ENCODE measurements at regions not wholly inside any gene's neighbourhood (a gene's known extent, or its start where the extent isn't known, plus 50 kb on each side); places are given as distances from the start of the nearest gene placed in this dataset.

DNA sequence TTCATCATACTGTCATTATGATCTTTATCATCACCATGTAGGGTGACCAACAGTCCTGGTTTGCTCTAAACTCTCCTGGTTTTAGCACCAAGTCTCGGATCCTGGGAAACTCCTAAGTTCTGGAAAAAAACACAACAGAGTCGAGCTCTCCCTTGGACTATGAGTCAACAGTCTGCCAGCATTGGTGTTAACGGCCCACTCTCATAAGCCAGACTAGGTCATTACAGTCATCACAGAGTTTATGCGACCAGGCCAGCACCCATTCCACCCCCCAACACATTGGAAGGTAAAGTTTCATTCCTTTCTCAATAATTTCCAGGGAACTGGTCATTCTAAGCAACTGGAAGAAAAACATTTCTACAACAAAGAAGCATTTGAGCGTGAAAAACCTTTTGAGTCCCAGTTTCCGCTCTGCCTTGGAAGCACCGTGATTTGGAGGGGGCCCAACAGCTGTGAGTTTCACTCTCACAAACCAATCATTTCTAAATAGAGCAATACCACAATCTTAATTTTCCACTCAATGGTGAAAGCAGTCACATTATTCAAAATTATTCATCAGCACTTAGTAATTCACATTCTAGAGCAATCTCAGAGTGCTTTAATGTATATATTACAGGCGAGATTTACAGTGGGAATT, 445.0 kb downstream of the CDH26 start:
- peaks cover 2% of the 10 kb centered on the region for H3K27me3 Mint-ChIP-seq
- no peak for DNase-seq
- no peak overlapping the region for H3K27ac Mint-ChIP-seq
- H3K4me1 Mint-ChIP-seq, result peaks cover 7% of the 10 kb centered on the region
- peaks cover 8% of the 10 kb centered on the region for H3K9me3 Mint-ChIP-seq
- no peaks in the 10 kb centered on the region for H3K36me3 Mint-ChIP-seq (ENCODE audit: low read depth)
- ChIA-PET POLR2A (no interaction called here), CTCF (no interaction called here)
- no peak overlapping the region for H3K4me3 Mint-ChIP-seq

GRCh38 chr20:60407011-60407771, 449.0 kb downstream of the CDH26 start:
- Mint-ChIP-seq H3K9me3 (no peaks in the 10 kb centered on the region), H3K36me3 (ENCODE audit: low read depth) (no peaks in the 10 kb centered on the region), H3K4me1 (peaks cover 7% of the 10 kb centered on the region), H3K27ac (no peak overlapping the region), H3K4me3 (no peak overlapping the region), H3K27me3 (no peaks in the 10 kb centered on the region)
- no peak for DNase-seq
- POLR2A ChIA-PET, result no interaction called here
- CTCF ChIA-PET, result interaction anchor here (0.7 kb wide), 1 partner anchor 422 kb away, joined by 3 read pairs; no protein-coding TSS in a partner anchor

DNA sequence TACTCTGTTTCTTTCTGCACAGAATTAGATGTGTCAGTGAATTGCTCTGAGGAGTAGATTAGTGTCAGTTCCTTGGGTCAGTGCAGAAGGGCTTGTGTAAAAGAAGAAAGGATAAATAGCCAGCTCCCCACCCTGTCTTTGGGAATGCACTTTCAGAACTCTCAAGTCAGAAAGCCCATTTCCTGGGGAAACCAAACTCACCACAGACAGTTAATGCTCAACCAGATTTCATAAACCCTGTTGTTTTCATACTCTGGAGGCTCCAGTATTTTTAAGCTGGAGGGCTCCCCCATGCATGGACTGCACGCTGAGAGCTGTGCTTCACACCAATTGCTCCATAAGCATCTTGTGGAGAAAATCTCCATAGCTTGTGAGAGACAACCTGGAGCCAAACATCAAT, 449.7 kb downstream of the CDH26 start:
- no peaks in the 10 kb centered on the region for H3K27me3 Mint-ChIP-seq
- CTCF ChIA-PET, result no interaction called here
- no peaks in the 10 kb centered on the region for H3K9me3 Mint-ChIP-seq
- no peaks in the 10 kb centered on the region for H3K36me3 Mint-ChIP-seq (ENCODE audit: low read depth)
- POLR2A ChIA-PET, result no interaction called here
- no peak for DNase-seq
- H3K27ac Mint-ChIP-seq, result no peak overlapping the region
- H3K4me3 Mint-ChIP-seq, result no peak overlapping the region
- peaks cover 7% of the 10 kb centered on the region for H3K4me1 Mint-ChIP-seq

GRCh38 chr20:60408435-60408834, 450.2 kb downstream of the CDH26 start:
- H3K4me3 Mint-ChIP-seq, result no peak overlapping the region
- no peaks in the 10 kb centered on the region for H3K27me3 Mint-ChIP-seq
- ChIA-PET CTCF (no interaction called here), POLR2A (no interaction called here)
- no peaks in the 10 kb centered on the region for H3K9me3 Mint-ChIP-seq
- DNase-seq, result no peak
- H3K27ac Mint-ChIP-seq, result no peak overlapping the region
- no peaks in the 10 kb centered on the region for H3K36me3 Mint-ChIP-seq (ENCODE audit: low read depth)
- peaks cover 7% of the 10 kb centered on the region for H3K4me1 Mint-ChIP-seq

DNA sequence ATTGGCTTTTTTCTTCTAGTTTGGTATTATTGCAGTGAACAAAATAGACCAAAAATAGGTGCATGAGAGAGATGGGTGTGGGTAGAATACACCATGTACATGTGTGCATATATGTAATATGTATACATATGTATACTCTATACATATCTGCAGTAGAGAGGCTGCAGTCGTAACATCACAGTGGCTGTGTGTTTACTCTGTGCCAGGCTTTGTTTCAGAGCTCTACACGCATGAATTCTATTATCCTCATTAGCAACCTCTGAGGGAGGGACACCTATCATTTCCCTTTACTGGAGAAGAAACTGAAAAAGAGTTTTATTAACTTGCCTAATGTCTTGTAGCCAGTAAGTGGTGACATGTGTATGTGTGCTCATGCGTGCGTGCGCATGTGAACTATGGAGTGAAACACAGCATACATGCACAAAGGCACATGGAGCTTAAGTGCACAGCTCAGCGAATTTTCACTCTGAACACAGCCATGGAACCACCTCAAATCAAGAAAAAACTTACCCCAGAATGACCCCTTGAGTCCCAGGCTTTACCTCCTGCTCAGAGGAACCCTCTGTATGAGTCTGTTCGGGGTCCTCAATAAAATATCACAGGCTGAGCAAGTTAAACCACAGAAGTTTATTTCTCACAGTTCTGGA, 452.5 kb downstream of the CDH26 start:
- peaks cover 7% of the 10 kb centered on the region for H3K4me1 Mint-ChIP-seq
- no peak overlapping the region for H3K27ac Mint-ChIP-seq
- H3K36me3 Mint-ChIP-seq (ENCODE audit: low read depth), result no peaks in the 10 kb centered on the region
- no peaks in the 10 kb centered on the region for H3K9me3 Mint-ChIP-seq
- DNase-seq, result no peak
- ChIA-PET CTCF (no interaction called here), POLR2A (no interaction called here)
- H3K27me3 Mint-ChIP-seq, result peaks cover 2% of the 10 kb centered on the region
- H3K4me3 Mint-ChIP-seq, result no peak overlapping the region

DNA sequence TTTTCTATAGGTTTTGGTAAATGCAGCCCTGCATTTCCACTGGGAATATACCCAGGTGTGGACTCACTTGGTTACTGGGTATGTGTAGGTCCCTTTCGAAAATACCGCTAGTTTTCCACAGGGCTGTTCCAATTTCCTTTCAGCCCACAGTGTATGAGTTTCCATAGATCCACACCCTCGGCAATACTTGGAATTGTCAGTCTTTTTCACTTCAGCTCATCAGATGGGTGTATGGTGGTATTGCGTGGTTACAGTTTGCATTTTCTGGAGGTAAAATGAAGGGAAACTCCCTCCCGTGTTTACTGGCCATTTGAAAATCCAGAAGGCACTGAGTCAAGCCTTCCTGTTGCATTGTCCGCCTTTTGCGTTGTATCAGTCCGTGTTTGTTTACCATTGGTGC, 453.6 kb downstream of the CDH26 start:
- CTCF ChIA-PET, result no interaction called here
- peaks cover 2% of the 10 kb centered on the region for H3K27me3 Mint-ChIP-seq
- peaks cover 7% of the 10 kb centered on the region for H3K4me1 Mint-ChIP-seq
- H3K9me3 Mint-ChIP-seq, result no peaks in the 10 kb centered on the region
- POLR2A ChIA-PET, result no interaction called here
- H3K27ac Mint-ChIP-seq, result no peak overlapping the region
- H3K4me3 Mint-ChIP-seq, result no peak overlapping the region
- H3K36me3 Mint-ChIP-seq (ENCODE audit: low read depth), result no peaks in the 10 kb centered on the region
- DNase-seq, result no peak

DNA sequence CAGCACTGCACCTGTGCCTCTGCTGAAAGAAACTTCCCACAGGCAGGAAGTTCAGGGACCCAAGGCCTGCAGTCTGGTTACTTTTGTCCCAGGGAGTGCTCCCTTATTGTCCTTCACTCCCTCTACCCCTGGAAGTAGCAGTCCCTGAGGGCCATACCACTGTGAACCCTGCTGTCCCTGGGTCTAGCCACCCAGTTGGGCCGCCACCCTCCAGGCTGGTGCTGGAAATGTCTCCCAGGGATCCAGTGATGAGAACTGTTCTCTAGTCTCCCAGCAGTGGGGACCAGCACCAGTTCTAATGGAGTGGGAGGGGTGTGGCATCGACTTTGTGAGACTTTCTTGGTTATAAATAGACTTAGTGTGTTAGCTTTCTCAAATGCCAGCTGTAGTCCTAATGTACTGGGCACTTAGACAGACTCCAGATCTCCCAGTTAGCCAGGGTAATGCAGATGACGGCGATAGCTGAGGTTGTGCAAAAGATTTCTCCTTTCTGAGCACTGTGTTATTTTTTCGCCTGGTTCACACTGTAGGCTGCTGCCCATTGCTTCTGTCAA, 462.5 kb downstream of the CDH26 start:
- Mint-ChIP-seq H3K9me3 (no peaks in the 10 kb centered on the region), H3K27me3 (no peaks in the 10 kb centered on the region), H3K36me3 (ENCODE audit: low read depth) (no peaks in the 10 kb centered on the region), H3K4me1 (peaks cover 13% of the 10 kb centered on the region), H3K27ac (no peak overlapping the region), H3K4me3 (no peak overlapping the region)
- POLR2A ChIA-PET, result no interaction called here
- no peak for DNase-seq
- CTCF ChIA-PET, result no interaction called here

DNA sequence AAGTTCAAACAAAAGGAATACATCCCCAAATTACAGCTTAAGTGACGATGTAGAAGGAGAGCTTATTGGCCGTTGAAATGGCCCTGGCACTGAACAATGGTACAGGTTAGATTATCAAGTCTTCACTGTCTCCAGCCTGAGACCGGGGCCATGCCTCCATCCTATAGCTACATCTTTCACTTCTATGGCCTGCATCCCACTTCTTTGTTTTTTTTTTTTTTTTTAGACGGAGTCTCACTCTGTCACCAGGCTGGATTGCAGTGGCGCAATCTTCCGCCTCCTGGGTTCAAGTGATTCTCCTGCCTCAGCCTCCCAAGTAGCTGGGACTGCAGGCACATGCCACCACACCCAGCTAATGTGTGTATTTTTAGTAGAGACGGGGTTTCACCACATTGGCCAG, 464.6 kb downstream of the CDH26 start:
- Mint-ChIP-seq H3K9me3 (no peaks in the 10 kb centered on the region), H3K36me3 (ENCODE audit: low read depth) (no peaks in the 10 kb centered on the region), H3K4me1 (peaks cover 3% of the 10 kb centered on the region), H3K27ac (no peak overlapping the region), H3K27me3 (no peaks in the 10 kb centered on the region), H3K4me3 (no peak overlapping the region)
- ChIA-PET CTCF (no interaction called here), POLR2A (no interaction called here)
- DNase-seq, result no peak

GRCh38 chr20:60424267-60424902, 466.2 kb downstream of the CDH26 start:
- POLR2A ChIA-PET, result no interaction called here
- CTCF ChIA-PET, result no interaction called here
- Mint-ChIP-seq H3K9me3 (no peaks in the 10 kb centered on the region), H3K4me3 (no peak overlapping the region), H3K27ac (no peak overlapping the region), H3K36me3 (ENCODE audit: low read depth) (no peaks in the 10 kb centered on the region), H3K27me3 (no peaks in the 10 kb centered on the region), H3K4me1 (no peaks in the 10 kb centered on the region)
- no peak for DNase-seq

DNA sequence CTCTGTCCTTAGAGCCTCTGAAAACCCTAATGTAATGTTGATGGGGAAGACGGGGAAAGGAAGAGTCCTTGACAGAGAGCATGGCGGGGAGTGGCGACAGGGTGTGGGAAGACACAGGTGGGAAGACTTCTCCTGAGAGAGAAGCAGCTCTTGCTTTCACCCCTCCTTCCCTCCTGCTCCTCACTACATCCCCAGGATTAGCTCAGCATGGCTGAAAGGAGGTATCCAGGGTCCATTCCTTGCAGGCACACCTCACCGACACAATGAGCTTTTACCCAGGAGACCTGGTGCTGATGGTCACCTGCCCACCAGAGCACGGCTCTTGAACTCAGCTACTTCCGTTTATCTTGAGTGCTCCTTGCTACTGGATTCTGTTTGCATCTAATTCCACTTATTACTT, 469.3 kb downstream of the CDH26 start:
- H3K36me3 Mint-ChIP-seq (ENCODE audit: low read depth), result no peaks in the 10 kb centered on the region
- no peaks in the 10 kb centered on the region for H3K27me3 Mint-ChIP-seq
- no peaks in the 10 kb centered on the region for H3K4me1 Mint-ChIP-seq
- no peak for DNase-seq
- ChIA-PET CTCF (no interaction called here), POLR2A (no interaction called here)
- no peak overlapping the region for H3K27ac Mint-ChIP-seq
- H3K9me3 Mint-ChIP-seq, result no peaks in the 10 kb centered on the region
- H3K4me3 Mint-ChIP-seq, result no peak overlapping the region

DNA sequence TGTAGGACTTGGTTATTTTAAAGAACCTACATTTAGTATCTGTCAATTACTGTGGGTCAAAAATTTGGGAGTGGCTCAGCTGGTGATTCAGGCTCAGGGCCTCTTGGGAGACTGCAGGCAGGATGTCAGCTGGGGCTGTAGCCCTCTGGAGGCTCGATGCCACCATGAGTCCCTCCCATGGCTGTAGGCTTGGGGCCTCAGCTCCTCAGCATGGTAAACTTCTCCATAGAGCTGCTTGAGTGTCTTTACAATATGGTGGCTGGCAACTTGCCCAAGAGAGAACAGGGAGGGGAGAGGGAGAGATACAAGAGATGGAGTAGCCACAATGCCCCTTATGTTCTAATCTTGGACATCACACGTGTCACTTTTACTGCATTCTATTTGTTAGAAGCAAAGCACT, 470.4 kb downstream of the CDH26 start:
- no peaks in the 10 kb centered on the region for H3K9me3 Mint-ChIP-seq
- no peak overlapping the region for H3K27ac Mint-ChIP-seq
- H3K27me3 Mint-ChIP-seq, result no peaks in the 10 kb centered on the region
- POLR2A ChIA-PET, result no interaction called here
- H3K4me1 Mint-ChIP-seq, result no peaks in the 10 kb centered on the region
- CTCF ChIA-PET, result no interaction called here
- no peak overlapping the region for H3K4me3 Mint-ChIP-seq
- no peak for DNase-seq
- H3K36me3 Mint-ChIP-seq (ENCODE audit: low read depth), result no peaks in the 10 kb centered on the region

DNA sequence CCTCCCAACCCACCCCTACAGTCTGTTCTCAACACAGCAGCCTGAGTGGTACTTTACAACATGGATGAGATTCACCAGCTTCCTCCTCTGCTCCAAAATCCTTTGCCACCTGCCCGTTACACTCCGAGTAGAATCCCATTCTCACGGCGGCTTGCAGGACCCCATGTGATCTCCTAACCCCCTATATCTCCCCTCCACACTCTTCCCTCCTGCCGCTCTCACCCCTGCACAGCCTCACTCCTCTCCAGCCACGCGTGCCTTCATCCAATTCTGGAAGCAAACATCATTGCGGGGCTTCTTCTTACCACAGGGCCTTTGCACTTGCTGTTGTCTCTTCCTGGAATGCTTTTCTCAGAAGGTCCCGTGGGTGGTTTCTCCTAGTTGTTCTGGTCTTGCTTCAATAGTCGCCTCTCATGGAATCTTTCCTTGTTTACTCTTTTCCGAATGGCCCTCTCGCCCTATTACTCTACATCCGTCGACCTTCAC, 472.3 kb downstream of the CDH26 start:
- Mint-ChIP-seq H3K4me1 (no peaks in the 10 kb centered on the region), H3K36me3 (ENCODE audit: low read depth) (no peaks in the 10 kb centered on the region), H3K27me3 (no peaks in the 10 kb centered on the region), H3K4me3 (no peak overlapping the region), H3K9me3 (no peaks in the 10 kb centered on the region), H3K27ac (no peak overlapping the region)
- POLR2A ChIA-PET, result no interaction called here
- CTCF ChIA-PET, result no interaction called here
- DNase-seq, result no peak

DNA sequence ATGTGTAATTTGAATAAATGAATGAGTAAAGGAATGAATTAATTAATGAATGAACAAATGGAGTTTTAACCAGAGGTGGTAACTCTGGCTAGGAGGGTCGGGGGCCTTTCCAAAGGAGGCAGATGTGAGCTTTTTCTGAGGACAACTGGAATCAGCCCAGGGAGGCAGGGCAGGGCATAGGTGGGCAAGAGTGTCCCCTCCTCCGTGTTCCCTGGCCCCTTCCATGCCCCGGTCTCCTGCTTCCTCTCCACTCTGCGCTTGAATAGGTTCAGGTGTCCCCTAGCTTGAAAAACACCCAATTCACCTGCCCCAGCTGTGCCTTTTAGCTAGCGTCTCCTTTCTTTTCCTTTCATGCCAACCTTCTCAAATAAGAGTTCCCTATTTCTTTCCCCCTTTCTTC, 473.1 kb downstream of the CDH26 start:
- ChIA-PET CTCF (no interaction called here), POLR2A (no interaction called here)
- Mint-ChIP-seq H3K27ac (no peak overlapping the region), H3K27me3 (no peaks in the 10 kb centered on the region), H3K4me3 (no peak overlapping the region), H3K9me3 (no peaks in the 10 kb centered on the region), H3K4me1 (no peaks in the 10 kb centered on the region), H3K36me3 (ENCODE audit: low read depth) (no peaks in the 10 kb centered on the region)
- no peak for DNase-seq

All from activated CD4-positive, alpha-beta T cell treated with anti-CD3 and anti-CD28 coated beads, Interleukin-2, amount 10 ng/mL, durations not matched to agents 7 days and 5 days (primary cell).